ENCODE measurements at regions not wholly inside any gene's neighbourhood (a gene's known extent, or its start where the extent isn't known, plus 50 kb on each side); places are given as distances from the start of the nearest gene placed in this dataset.

DNA sequence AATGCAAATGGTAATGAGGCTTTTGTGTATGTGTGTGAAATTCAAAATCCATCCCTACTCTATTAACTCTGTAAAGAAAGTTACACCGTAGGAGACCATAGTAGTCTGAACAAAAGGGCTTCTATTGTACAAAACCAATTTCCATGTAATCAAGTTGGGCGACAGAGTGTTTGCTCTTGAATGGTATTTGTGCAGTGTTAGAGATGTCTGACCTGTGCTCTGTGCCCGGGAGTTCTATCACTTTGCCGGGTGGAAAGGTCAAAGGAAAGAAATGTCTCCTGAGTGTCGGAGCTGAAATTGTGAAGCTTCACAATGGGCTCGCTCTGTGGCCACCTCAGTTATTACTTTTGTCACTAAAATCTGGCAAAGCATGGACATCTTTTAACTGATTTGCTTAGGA lies 312.0 kb downstream of the SAMD5 start:
- DNase-seq: no peak

DNA sequence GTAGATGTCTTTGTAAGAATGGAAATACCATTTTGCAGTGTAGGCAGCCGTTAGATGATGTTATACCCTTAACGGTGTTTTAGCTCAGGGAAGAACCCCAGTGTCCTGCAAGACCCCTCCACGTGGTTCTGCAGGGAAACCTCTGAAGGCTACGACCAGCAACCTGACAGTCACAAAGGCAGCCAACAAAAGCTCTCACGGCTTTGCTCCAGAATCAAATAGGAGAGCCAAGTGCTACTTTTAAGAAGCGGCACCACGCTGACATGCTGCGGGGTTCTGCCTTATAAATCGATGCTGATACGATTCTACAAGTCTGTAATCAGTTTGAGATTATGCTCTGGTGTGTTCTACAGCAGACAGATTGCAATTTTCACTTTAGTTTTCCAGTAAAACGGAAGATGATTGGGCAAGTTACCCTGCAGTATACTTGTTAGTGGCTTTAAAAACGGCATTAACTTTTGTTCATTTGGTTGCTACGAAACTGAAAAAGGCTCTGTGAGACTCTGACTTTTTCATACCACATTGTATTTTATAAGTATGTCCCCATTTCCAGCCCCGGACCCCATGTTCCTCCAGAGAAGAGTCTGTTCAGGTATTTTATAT lies 312.9 kb downstream of the SAMD5 start:
- DNase-seq: no peak

DNA sequence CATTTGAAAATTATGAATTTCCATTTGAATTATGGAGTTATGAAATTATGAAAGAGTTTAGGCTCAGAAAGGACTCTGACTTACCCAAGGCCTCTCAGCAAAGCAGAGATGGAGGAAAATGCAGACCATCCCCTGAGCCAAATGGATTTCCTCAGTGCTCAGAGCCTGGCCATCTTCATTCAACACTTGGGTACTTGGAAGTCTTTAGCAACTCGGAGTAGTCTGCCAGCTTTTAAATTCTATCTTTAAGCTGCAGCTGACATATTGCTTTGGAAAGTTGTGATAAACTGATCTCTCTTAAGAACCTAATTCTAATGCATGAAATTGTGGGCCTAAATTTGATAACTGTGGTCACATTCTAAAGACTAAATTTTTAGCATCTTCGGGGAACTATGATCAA lies 315.4 kb downstream of the SAMD5 start:
- no peak for DNase-seq

DNA sequence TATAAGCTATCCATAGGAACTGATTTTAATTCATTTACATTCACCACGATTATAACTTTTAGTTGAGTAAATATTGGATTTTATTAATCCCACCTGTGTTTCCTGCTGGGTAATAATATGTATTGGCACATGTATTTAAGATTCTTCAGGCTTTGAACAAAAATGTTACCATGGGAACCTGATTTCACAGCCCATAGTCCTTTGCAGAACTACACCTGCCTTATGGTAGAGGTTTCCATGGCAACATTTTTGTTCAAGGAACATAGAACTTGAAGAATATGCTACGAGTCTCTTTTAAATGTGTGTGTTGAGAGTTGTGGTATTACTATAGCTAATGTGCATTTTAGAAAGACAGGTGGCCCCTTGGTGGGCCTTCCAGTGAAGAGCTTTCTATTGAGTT lies 317.4 kb downstream of the SAMD5 start:
- no peak for DNase-seq

DNA sequence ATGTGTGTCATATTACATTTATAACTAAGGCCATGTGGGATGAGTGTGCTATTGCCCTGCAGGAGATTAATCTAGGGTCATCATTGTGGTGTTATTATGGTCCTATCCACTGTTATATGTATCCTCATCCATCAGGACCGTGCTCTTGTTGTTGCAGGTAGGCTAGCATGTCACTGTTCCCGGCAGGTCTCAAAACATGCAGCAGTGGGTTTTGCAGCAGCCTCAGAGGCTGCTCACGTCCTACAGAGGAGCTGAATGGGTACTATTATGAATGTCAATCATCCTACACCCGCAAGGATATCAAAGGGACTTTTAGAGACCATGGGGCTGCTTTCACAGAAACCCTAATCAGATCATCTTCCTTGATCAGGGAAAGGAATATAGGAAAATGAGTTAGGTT lies 318.2 kb downstream of the SAMD5 start:
- DNase-seq: no peak

DNA sequence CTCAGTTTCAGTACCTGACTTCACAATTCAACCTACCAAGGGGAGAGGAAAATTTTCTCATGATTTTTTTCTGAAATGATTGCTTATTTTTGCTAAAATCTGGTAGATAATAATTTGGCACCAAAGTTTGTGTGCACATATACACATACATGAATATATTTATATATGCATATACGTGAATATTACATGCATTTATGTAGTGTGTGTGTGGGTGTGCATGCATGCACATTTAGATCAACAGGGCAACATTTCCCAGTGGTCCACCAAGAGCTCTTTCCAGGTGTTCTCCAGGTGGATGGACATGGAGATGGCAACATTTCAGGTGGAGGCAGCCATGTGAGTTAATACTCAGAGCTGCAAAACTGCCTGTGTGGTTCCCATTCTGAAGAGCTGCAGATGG lies 320.9 kb downstream of the SAMD5 start:
- DNase-seq: no peak

DNA sequence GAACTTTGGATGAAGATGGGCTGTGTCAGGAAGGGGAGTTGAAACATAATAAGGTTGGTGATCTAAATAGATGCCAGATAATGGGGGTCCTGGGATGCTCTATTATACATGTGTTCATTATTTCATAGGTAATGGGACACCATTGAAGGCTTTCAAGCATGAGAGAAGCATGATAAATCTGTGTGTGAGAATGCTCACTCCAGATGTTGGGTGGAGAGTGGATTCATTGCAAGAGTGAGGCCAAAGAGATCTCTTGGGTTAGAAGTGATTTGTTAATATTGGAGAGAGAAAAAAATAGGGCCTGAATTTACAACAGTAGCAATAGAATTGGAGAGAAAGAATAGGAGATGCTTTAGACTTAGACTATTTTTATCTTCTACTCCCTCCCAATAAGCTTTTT lies 321.3 kb downstream of the SAMD5 start:
- DNase-seq: peak in 1 of 3 donors; percentile 20

DNA sequence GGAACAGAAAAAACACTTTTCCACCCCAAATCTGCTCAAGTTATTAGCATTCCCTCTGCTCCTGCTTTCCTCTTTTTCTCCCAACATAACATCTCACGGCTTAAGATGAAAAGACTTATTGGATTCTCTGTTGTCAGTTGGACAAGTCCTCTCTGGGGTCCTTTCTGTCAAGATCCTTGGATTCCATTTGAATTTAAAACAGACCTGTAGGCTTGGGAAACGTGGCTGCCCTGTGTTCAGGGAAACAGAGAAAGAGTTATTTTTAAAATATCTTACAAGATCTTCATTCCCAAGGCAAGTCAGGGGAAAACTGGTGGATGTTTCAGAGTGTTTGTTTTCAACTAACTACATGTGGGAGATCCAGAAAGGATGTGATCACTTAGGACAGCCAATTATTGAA lies 322.9 kb downstream of the SAMD5 start:
- DNase-seq: no peak

DNA sequence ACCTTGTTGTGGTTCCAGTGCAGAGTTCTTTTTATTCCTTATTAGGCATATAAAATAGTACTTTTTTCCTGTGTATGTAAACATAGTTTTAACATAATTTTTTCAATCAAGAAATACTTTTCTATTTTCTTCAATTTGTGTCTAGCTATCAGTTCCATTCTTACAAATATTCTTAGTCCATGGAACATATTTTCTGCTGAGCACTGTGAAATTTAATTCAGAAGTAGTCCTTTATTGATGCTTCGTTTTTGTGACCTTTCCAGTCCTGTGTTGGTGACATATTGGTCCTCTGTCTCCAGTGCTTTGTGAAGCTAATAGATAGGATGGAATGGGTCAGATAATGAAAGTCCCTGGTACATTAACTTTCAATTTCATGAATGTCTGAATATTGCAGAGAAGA lies 325.1 kb downstream of the SAMD5 start:
- DNase-seq: no peak

DNA sequence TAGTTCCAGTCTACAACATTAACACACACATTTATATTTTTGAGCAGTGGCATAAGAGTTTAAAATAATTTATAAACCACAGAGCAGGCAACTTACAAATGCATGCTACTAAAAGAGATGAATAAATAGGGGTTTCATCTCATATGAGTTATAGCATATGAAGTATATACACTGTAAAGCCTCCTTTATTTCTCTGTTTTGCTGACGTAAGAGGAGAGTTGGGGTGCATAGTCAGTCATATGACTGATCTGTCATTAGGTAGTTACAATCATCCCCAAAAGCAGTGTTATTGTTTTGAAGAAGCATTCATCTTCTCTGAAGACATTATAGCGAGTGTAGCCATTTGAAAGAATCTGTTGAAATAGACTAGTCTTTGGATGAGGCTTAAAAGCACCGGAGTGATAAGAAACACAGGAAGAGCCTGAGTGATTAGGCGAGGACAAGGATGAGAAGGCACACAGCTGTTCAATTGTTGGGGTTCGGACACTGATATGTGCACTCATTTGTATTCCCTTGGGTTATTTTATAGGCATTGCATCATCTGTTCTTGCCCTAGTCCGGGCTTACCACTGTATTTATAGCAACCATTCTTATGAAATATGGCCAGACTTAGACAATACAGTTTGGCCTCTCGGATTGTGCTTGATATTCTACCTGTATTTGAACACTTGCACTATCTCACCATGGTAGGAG lies 325.7 kb downstream of the SAMD5 start:
- no peak for DNase-seq

DNA sequence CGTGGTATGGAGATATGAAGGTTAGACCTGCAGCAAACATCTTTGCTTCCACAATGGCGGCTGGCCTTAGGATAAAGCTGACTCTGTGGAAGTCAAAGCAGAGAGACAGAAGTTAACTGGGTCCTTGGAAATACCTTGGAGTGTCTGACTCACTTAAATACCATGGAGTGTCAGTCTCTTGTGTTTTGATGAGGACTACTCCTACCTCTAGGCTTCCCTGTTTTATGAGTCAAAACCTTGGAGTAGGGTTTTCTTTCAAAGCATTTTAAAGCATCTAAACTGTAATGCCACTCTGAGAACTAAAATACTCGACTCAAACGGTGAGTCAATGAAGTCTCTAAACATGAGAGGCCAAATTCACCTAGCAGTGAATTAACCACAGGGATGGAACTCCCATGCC lies 329.1 kb downstream of the SAMD5 start:
- no peak for DNase-seq

DNA sequence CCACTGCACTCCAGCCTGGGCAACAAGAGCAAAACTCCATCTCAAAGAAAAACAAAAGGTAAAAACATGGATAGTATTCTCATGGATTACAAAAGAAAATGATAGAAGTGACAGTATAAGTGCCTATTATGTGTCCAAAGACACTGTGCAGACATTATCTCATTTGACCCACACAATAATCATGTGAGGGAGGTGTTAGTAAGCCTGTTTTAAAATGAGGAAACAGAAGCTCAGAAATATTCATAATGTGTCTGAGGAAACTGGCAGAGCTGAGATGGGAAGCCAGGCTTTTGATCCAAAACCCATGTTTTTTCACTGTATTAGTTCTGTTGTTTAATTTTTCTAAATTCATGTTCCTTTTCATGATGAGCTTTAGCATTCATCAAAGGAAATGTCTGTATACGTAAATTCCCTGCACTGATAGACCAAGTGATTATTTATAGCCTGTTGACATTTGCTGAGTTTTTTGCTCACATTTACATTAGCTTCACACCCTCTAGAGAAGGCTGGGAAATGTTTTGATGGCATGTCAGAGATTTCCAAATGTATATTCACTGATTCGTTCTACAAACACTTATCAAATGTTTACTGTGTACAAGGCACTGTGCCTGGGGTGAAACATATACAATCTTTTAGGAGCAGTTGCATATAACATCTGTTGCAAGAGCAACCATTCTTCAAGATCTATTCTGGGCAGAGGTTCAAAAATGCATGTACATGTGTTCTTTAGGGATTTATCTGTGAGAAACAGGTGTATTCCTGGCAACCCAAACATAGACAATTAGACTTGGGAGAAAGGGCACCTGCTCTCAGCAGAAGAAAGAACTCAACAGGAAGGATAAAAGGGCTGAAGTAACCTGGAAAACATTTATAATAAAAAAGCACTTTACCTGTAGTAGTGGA lies 331.5 kb downstream of the SAMD5 start:
- no peak for DNase-seq

DNA sequence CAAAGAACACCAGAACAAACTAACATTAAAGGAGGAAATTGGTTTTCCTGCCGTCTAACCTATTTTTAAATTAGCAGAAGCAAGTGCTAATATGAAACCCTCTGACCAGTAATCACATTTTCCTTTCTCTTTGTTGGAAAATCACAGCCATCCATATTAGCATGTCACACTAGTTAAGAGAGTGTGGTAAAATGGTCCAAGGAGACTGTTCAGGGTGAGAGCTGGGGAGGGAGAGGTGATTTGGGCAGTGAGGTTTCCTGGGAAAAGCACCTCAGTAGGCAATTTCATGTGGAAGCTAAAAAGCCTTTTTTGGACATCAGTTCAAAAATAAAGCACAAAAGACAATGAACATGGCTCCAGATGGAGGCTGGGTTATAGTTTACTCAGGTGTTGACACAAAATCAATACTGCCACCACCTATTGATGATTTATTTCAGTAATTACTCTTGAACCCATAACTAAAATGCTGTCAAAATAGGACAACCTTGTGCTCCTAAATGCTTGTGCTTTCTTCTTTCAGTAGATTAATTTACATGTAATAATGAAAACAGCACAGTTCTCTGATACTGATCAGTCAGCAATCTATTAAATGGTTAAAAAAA lies 333.2 kb downstream of the SAMD5 start:
- DNase-seq: no peak

DNA sequence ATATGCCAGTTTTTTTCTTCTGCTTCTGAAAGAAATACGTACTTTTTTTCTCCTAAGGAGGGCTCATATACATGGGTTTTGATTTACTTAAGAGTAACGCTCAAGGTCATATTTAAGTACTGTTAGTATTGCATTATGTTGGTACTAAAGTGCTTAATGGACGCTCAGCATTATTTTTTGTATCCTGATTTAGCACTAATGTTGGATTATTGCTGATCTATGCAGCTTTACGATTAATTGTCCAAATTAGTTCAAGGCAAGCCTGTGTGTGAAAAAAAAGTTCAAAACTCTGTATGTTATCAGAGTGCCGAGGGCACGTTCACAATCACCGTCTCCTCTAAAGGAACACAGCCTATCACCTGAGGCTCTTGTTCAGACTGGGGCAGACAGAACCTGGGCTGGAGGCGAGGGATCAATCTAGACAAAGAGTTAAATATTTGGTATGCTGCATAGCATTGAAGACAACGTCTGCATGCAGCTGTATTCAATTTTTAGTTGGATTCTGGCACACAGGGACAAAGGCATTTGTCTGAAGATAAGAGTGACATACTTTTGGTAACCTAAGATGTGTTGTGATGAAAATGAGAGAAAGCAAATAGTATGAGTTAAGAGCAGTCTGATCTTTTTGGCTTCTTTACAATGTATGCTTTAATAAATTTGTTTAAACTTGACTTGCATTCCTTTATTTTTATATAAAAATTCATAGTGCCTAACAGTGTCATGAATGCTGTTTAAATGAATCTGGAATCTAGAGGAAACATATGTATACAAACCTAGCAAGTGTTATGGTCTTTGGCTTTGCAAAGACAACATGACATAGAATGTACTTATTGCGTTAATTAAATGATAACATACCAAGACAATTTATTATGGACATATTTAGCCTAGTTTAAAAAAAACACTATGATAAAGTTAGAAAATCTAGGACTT lies 341.2 kb downstream of the SAMD5 start:
- DNase-seq: peak in 2 of 3 donors; percentile 13 to 42

DNA sequence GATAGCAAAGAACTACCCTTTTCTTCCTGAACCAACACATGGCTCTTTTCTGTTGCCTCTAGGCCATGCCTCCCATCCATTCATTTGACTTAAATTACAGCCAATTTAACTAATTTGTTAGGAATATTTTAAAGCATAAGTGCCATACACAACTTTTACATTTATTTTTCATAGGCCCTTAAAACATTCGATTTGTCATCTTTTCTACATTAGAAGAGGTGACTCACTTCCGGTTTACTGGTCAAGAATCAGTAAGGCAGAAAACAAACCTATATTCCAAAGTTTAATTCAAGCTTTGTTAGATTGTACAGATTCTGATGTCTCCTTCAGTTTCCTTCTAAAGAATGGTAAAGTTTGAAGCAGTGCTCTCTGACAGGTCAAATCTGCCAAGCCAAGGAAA lies 344.3 kb downstream of the SAMD5 start:
- DNase-seq: no peak

DNA sequence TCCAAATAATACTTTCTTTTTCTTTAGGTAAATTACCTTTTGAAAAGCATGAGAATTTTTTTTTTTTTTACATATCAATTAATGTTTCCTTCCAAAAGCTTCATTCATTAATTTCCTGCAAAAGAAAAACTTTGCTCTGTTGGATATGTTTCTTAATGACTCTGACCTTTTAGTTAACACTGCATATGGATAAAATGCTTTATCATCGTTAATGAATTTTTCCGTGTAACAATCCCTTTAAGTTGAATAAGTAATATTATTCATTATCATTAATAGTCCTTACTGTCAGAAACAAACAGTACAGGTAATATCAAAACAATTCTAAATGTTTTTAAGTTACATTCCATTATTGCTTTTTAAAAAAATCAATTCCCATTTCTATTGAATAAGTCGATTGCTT lies 345.1 kb downstream of the SAMD5 start:
- DNase-seq: no peak

DNA sequence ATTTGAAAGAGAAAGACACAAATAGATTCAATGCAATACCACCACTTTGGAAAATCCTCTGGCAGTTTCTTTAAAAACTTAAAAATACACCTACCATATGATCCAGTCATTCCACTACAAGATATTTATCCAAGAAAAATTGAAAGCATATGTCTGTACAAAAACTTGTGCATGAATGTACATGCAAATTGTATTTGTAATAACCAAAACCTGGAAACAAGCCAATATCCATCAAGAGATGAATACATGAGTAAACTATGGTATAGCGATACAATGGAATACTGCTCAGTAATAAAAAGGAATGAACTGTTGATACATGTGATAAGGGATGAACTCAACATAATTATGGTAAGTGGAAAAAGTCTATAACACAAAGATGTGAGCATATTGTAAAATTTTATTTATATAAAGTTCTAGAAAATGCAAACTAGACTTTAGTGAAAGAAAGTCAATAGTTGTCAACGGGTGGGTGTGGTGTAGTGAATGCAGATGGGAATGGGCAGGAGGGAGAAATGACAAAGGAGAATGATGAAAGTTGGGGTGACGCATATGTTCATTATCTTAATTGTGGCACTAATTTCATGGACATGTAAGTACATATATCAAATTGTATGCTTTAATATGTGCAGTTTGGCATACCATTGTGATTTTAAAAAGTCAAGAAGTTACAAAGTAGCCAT lies 347.5 kb downstream of the SAMD5 start:
- no peak for DNase-seq

DNA sequence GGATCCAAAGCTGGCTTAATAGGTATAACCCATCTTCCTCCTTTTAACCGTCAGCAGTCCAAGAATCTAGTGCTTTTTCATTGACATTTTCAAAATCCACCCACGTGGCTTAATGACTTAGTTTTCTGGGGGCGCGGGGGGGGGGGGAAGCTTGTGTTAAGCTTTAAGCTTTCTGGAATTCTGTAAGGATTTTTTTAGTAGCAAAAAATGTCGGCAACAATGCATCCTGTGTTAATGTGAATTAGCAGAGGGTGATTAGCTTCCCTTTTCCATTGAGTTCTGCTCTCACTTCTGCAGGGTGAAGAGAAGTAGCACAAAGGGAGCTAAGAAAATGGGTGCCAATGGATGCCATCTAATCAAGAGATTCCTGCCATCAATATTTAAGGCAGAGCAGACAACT lies 348.2 kb downstream of the SAMD5 start:
- no peak for DNase-seq

DNA sequence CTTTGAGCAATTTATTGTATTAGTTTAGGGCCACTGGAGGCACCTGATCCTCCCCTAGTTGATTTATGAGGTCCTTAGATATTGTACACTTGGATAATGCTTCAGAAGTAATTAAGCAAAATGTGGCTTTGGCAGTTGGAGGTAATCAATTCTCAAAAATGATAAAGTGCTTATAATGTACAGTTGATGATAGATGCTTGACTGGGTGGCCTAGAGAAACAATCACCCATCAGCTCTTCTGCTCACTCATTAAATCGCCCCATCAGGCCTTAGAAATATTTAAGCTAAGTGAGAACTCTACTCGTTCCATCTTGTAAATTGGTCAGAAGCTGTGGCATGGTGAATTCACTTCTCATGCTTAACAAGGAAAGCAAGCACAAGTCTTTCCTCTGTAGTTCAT lies 349.9 kb downstream of the SAMD5 start:
- DNase-seq: no peak

DNA sequence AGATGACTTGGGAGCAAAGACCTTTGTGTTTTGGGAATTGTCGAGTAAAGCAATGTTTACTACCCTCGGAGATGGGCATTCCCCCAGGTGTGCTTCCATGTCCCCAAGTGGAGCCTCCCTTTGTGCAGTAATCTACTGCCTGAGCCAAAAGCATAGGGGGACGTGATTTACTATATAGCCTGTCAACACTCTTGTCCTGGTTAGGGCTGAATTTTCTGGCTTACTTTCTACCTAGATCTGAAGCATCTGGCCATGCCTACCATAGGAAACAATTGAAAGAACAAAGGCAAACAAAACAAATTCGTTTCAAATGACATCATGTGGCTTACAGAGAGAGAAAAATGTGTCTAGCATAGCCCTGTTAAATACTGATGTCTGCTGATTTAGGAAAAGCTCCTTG lies 350.6 kb downstream of the SAMD5 start:
- DNase-seq: no peak

DNA sequence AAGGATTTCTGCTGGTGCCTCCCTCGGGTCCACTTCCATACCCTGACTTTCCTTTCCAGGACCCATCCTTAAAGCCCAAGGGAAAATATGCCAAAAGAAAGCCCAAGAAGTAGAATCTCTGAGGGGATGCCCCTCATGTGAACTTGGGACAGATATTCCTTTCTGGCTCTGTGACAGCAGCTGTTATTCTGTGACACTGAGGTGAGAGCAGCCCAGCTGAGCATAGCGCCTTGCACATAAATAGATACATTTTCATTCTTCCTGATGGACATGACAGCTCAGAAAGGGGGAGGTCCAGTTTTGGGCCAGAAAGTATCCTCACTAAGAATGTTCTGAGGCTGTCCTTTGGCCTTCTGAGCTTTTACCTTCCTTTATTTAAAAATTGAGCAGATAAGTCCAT lies 353.2 kb downstream of the SAMD5 start:
- no peak for DNase-seq

All from muscle of back (tissue), 3 donors.